ENCODE measurements at regions not wholly inside any gene's neighbourhood (a gene's known extent, or its start where the extent isn't known, plus 50 kb on each side); places are given as distances from the start of the nearest gene placed in this dataset.

DNA sequence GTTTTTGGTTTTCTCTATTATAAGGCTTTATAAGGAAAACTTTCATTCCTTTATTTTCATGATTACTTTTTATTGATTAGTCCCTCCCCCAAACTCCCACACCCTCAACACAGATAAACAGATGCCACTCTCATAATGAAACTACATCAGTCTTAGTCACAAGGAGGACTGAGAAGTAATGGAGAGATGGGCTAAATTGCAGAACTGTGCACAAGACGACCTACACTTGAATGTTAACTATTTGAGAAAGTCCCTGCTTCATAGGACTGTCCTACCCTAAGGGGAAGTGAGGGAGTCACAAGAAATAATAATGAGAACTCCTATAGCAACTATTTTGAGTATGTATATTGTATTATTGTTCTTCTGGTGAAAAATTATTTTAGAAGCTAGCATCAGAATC is 360.8 kb downstream of the RBM43 start:
- Histone ChIP-seq H3K36me3 (ENCODE audit: insufficient read depth, low read length) (no peaks in the 10 kb centered on the region), H3K9me3 (ENCODE audit: low read depth, low read length) (peaks cover 4% of the 10 kb centered on the region; the same call in 1 of the 2 replicates), H3K9ac (ENCODE audit: insufficient read length) (no peak overlapping the region), H3K27ac (no peak overlapping the region), H3K4me3 (no peak overlapping the region)
- no peak for DNase-seq (ENCODE audit: low read depth, low spot score)
- TF ChIP-seq FOXP2 (optimal IDR thresholded peaks at IDR 0.05; ENCODE audit: control extremely low read depth, extremely low read length, insufficient read depth), result no peak
- TF ChIP-seq POLR2AphosphoS5 (IDR thresholded peaks at IDR 0.05; ENCODE audit: borderline replicate concordance, low read depth, low read length), result no peak
- no peak for TF ChIP-seq EZH2 (IDR thresholded peaks at IDR 0.05)

DNA sequence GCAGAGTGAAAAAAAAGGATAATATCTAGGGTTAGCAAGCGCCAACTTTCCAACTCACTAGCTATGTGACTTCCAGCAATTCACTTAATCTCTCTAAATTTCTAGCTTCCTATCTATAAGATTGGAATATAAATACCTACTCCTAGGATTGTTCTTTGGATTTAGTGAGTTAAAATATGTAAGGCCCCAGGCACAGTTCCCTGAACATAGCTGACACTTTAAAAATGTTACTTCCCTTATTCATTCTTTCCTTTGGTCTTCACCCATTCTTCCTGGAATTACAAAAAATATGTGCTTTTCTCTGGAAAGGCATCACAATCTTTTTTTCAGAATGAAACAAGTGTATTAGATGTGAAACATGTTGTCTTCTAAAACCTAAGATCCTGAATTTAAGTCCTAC is 365.7 kb downstream of the RBM43 start:
- no peak overlapping the region; the same call in 1 of the 2 replicates for H3K27ac ChIP-seq
- H3K9me3 ChIP-seq (ENCODE audit: low read depth, low read length), result peaks cover 3% of the 10 kb centered on the region; the same call in 1 of the 2 replicates
- DNase-seq (ENCODE audit: low read depth, low spot score), result no peak
- H3K4me3 ChIP-seq, result no peak overlapping the region
- no peaks in the 10 kb centered on the region for H3K36me3 ChIP-seq (ENCODE audit: insufficient read depth, low read length)
- H3K9ac ChIP-seq (ENCODE audit: insufficient read length), result no peak overlapping the region
- no peak for TF ChIP-seq EZH2 (IDR thresholded peaks at IDR 0.05)
- TF ChIP-seq POLR2AphosphoS5 (IDR thresholded peaks at IDR 0.05; ENCODE audit: borderline replicate concordance, low read depth, low read length), result no peak
- TF ChIP-seq FOXP2 (optimal IDR thresholded peaks at IDR 0.05; ENCODE audit: control extremely low read depth, extremely low read length, insufficient read depth), result no peak

DNA sequence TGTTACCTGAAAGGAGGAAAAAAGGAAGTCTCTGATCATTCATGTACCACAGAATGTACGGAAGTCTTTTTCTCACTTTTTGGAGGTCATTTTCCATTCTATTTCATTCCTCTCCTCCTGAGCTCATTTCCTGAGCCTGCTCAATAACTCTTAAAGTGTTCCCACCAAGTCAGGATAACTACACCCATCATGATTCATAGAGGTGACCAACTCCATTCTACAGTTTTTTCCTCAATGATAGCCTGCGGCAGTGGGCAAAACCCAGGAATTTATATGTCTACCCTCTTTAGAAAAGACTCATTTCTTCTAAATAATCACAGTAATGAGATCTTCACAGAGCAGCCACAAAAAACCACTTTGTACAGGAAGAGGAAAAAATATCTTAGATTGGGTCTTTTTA is 372.5 kb downstream of the RBM43 start:
- Histone ChIP-seq H3K36me3 (ENCODE audit: insufficient read depth, low read length) (no peaks in the 10 kb centered on the region), H3K27ac (no peak overlapping the region), H3K9me3 (ENCODE audit: low read depth, low read length) (no peaks in the 10 kb centered on the region), H3K4me3 (no peak overlapping the region), H3K9ac (ENCODE audit: insufficient read length) (no peak overlapping the region)
- TF ChIP-seq FOXP2 (optimal IDR thresholded peaks at IDR 0.05; ENCODE audit: control extremely low read depth, extremely low read length, insufficient read depth) (no peak), EZH2 (IDR thresholded peaks at IDR 0.05) (no peak), POLR2AphosphoS5 (IDR thresholded peaks at IDR 0.05; ENCODE audit: borderline replicate concordance, low read depth, low read length) (no peak)
- no peak for DNase-seq (ENCODE audit: low read depth, low spot score)

DNA sequence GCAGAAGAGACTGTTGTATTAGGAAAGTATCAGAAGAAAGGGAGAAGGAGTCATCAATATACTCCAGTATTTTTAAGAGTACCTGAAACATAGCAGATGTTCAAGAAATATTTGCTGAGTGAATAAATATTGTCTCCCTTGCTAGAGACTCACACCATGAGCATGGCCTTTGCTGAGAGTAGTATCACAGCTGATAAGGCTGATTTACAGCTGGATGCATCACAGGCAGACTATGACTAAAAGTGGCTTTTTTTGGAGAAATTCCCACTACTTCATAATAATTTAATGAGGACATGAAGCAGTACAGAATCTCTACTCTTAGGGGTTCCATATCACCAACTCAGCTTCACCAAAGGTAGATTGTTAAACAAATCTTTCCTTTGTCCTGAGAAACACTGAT is 373.3 kb downstream of the RBM43 start:
- Histone ChIP-seq H3K27ac (no peak overlapping the region), H3K4me3 (no peak overlapping the region), H3K36me3 (ENCODE audit: insufficient read depth, low read length) (no peaks in the 10 kb centered on the region), H3K9me3 (ENCODE audit: low read depth, low read length) (no peaks in the 10 kb centered on the region), H3K9ac (ENCODE audit: insufficient read length) (no peak overlapping the region)
- DNase-seq (ENCODE audit: low read depth, low spot score), result no peak
- no peak for TF ChIP-seq EZH2 (IDR thresholded peaks at IDR 0.05)
- no peak for TF ChIP-seq FOXP2 (optimal IDR thresholded peaks at IDR 0.05; ENCODE audit: control extremely low read depth, extremely low read length, insufficient read depth)
- TF ChIP-seq POLR2AphosphoS5 (IDR thresholded peaks at IDR 0.05; ENCODE audit: borderline replicate concordance, low read depth, low read length), result no peak

DNA sequence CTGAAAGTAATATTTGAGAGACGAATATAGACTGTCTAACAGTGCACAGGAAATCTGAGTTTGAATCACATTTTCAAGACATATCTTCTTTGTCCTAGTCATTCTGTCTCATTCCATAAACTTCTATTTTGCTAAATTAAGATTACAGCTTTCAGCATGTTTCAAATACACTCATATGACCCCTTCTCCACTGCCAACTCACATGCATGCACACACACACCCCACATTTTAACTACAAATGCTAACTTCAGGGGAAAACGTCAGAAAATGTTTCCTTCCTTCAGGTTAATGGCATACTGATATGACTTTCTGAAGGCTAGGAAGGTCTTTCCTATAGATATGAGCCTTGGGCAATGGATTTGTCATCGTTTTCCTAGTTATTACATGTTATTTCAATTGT is 373.7 kb downstream of the RBM43 start:
- Histone ChIP-seq H3K36me3 (ENCODE audit: insufficient read depth, low read length) (no peaks in the 10 kb centered on the region), H3K9me3 (ENCODE audit: low read depth, low read length) (no peaks in the 10 kb centered on the region), H3K4me3 (no peak overlapping the region), H3K27ac (no peak overlapping the region), H3K9ac (ENCODE audit: insufficient read length) (no peak overlapping the region)
- TF ChIP-seq POLR2AphosphoS5 (IDR thresholded peaks at IDR 0.05; ENCODE audit: borderline replicate concordance, low read depth, low read length) (no peak), FOXP2 (optimal IDR thresholded peaks at IDR 0.05; ENCODE audit: control extremely low read depth, extremely low read length, insufficient read depth) (no peak), EZH2 (IDR thresholded peaks at IDR 0.05) (no peak)
- DNase-seq (ENCODE audit: low read depth, low spot score), result no peak

DNA sequence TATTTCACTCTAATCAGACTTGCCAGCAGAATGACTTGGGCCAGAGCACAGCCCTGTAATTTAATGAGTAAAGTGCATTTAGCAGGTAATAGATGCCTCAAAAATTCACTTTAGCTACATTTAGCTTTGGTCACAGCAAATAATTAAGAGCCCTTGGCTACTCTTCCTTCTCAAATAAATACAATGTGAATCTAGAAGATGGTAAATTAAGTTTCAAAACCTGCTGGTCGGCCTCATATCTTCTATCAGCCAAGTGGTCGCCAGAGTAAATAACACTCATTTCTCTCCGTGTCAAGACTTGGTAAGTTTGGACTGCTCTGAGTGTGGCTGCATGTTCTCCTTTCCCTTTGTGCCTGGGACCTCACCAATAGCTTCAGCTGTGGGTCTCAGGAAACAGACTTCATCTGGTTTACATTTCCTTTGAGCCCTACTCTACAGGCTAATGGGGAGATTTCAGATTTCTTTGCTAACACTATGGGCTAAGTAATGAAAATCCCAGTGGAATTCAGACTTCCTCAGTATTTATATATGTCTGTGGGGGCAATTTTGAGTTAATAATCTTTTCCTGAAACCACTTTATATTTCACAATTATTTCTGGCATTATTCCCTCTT is 375.8 kb downstream of the RBM43 start:
- Histone ChIP-seq H3K9me3 (ENCODE audit: low read depth, low read length) (no peaks in the 10 kb centered on the region), H3K4me3 (peak overlapping the region; percentile 45), H3K27ac (peak overlapping the region; percentile 76), H3K36me3 (ENCODE audit: insufficient read depth, low read length) (no peaks in the 10 kb centered on the region), H3K9ac (ENCODE audit: insufficient read length) (no peak overlapping the region)
- DNase-seq (ENCODE audit: low read depth, low spot score), result peak; percentile 84
- TF ChIP-seq POLR2AphosphoS5 (IDR thresholded peaks at IDR 0.05; ENCODE audit: borderline replicate concordance, low read depth, low read length) (peak; percentile 53; the same call in 1 of the 2 replicates), FOXP2 (optimal IDR thresholded peaks at IDR 0.05; ENCODE audit: control extremely low read depth, extremely low read length, insufficient read depth) (peak; percentile 41), EZH2 (IDR thresholded peaks at IDR 0.05) (no peak)

DNA sequence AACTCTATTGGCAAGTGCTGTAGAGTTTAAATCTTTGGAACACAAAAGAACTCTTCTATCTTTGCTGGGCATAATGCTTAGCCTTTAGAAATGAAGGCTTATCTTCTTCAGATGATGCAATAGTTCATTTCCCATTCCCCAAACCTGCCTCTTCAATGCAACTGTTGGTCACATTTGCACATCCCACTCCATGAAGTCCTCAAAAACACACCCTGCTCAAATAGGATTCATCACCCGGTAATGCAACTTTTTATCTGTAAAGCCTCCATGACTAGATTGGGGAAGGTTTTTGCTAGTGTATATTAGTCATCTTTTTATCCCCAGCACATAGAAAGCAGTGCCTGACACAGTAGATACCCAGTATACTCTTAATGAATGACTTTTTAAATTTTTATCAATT is 376.4 kb downstream of the RBM43 start:
- no peaks in the 10 kb centered on the region for H3K9me3 ChIP-seq (ENCODE audit: low read depth, low read length)
- DNase-seq (ENCODE audit: low read depth, low spot score), result no peak
- no peak overlapping the region for H3K9ac ChIP-seq (ENCODE audit: insufficient read length)
- no peak for TF ChIP-seq EZH2 (IDR thresholded peaks at IDR 0.05)
- TF ChIP-seq FOXP2 (optimal IDR thresholded peaks at IDR 0.05; ENCODE audit: control extremely low read depth, extremely low read length, insufficient read depth), result no peak
- TF ChIP-seq POLR2AphosphoS5 (IDR thresholded peaks at IDR 0.05; ENCODE audit: borderline replicate concordance, low read depth, low read length), result no peak
- H3K4me3 ChIP-seq, result no peak overlapping the region; the same call in 1 of the 2 replicates
- peak overlapping the region; percentile 76 for H3K27ac ChIP-seq
- no peaks in the 10 kb centered on the region for H3K36me3 ChIP-seq (ENCODE audit: insufficient read depth, low read length)

DNA sequence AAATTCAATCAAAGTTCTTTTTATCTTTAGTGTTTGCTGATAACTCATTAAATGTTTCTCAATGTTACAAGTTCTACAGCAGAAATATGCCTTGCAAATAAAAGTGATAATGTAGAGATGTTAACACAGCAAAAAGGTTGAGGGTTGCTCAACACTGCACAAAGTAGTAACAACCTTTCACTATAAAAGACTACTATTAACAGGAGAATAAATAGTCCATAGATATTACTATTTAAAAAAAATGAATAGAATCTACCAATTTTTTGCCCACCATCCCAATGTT is 378.1 kb downstream of the RBM43 start:
- H3K27ac ChIP-seq, result no peak overlapping the region
- H3K9ac ChIP-seq (ENCODE audit: insufficient read length), result no peak overlapping the region
- H3K9me3 ChIP-seq (ENCODE audit: low read depth, low read length), result no peaks in the 10 kb centered on the region
- no peaks in the 10 kb centered on the region for H3K36me3 ChIP-seq (ENCODE audit: insufficient read depth, low read length)
- DNase-seq (ENCODE audit: low read depth, low spot score), result no peak
- no peak for TF ChIP-seq FOXP2 (optimal IDR thresholded peaks at IDR 0.05; ENCODE audit: control extremely low read depth, extremely low read length, insufficient read depth)
- TF ChIP-seq POLR2AphosphoS5 (IDR thresholded peaks at IDR 0.05; ENCODE audit: borderline replicate concordance, low read depth, low read length), result no peak
- no peak overlapping the region for H3K4me3 ChIP-seq
